HuH-7 (cell line): ENCODE measurements at regions not wholly inside any gene's neighbourhood (a gene's known extent, or its start where the extent isn't known, plus 50 kb on each side); places are given as distances from the start of the nearest gene placed in this dataset.

Source experiments
- DNase-seq: peaks from one replicate; pipeline ENCODE4 v3.0.0; 2011; ENCODE audit warnings: low spot score

DNA sequence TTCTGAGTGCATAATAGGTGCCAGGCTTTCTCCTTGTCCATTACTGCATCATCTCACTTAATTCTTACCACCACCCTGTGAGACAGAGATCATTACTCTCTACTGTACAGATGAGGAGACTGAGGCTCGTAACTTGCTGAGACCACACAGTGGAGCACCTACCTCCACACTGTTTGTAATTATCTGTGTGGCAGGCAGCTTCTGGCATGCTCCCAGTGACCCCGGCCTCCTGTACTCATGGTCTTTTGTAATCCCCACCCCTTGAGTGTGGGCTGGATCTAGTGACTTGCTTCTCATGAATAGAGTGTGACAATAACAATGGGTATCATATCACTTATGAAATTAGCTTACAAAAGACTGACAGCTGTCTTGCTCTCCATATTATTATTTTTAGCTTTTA is 407.3 kb downstream of the MATN1 start:
- no peak for DNase-seq

DNA sequence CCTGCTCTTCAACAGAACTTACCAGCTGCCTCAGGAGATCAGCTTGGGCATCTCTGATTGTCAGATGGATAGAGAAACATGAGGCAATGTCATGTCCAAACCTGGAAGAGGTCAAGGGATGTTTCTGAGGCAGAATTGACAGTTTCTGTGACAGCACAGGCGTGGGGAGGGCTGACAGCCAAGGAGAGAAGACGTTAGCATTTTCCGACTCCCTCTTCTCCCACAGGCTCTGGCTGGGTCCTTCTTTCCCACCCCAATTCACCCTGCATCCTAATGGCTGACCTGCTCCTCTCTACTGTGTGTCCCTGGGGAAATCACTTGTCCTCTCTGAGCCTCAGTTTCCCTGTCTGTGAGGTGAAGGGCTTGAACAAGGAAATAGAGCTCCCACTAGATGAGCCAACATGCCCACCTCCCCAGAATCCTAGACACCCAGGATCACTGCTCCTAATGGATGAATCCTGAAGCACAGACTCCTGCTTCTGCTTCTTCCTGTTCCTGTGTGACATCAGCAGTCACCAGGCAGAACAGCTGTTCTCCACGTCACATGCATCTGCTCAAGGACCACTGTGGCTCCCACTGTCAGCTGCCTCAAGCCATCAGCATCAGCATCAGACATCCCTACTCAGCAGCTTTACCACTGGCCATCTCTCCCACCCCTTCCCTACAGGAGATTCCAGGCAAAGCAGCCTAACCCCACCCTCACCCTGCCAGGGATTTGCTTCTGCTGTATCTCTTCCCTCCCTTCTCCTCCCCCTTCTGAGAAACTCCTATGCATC is 408.0 kb downstream of the MATN1 start:
- no peak for DNase-seq

GRCh38 chr1:30314591-30314990 is 408.8 kb downstream of the MATN1 start:
- DNase-seq: no peak

- no peak for DNase-seq
Observed at GRCh38 chr1:30313584-30313983, 409.8 kb downstream of the MATN1 start.

DNA sequence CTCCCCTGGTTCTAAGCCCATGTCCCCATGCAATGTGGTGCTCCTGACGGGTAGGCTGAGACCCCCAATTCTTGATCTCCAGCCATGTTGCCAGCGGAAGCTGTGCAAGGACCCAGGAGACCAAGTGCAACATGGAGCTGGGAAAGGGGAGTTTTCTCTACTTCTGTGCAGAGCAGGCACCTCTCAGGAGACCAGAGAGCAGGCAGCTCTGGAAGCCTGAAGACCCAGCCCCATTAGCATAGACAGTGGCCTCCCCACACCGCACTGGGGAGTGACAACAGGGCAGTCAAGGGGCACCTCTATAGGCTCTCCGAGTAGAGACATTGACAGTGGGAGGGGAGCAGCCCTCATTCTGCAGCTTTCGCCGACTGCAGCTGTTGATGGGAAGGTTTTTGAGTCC is 410.2 kb downstream of the MATN1 start:
- no peak for DNase-seq

GRCh38 chr1:30312226-30312625 is 411.2 kb downstream of the MATN1 start:
- DNase-seq: no peak

DNA sequence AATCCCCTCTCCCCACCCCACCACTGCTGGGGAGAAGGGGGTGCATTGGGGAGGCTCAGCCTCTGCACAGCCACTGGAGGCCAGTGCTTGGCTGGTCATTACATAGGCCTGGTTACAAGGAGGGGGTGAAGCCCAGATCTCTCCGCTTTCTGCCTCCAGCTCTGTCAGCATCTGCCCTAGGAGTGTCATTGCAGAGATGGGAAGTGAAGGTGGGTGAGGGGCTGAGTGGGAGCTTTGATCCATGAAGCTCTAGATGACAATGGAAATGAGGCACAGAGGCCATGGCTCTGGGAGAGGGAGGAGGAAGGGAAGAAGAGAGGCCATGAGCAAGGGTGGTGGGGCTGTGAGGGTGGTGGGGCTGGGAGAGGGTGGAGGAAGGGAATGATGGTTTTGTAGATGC is 411.6 kb downstream of the MATN1 start:
- no peak for DNase-seq

DNA sequence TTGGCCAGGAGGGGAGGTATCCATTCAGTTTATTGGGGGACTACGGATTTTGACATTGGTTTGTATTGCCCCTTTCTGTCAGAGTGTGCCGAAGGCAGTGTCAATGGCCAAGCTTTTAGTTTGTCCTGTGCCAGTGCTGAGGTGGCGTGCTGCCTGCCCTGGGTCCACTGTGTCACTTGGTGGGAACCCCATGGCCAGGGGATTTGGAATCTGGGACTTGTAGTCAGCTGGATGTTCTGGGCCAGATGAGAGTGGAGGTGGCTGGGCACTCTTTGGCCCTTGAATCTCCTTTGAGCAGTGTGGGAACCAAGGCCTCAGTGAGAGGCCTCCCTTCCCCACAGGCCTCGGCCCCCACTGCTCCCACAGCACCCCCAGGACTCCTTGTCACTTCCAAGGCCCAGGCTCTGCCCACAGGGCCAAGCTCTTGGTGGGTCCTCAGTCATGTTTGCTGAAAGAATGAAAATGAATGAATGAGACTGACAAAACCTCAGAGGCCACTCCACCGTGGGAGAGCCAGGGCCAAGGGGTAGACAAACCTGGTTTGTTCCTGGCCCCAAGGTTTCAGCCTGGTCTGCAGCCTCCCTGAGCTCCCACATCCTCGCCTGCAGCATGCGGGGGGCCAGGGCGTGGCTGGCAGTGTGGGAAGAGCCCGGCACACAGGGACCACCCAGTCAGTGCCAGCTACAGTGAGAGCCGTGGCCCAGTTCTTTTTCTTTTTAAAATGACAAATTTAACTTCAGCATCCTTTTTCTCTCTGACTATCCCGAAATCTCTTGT is 412.2 kb downstream of the MATN1 start:
- no peak for DNase-seq

DNA sequence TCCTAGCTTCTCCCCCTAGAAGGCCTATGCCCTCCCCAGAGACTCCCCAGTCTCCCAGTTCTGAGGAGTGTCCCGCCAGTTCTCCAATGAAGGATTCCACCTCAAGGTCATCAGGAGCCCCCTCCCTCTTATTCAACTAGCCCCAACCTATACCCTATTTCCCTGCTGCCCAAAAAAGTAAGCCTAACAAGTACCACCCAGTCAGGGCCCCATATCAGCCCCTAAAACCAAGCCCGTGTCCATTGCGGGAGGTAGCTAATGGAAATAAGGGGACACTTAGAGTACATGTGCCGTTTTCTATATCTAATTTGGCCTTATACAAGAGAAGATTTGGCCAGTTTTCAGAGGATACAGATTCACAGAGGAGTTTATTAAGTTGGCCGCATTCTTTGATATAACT is 416.2 kb downstream of the MATN1 start:
- DNase-seq: no peak

GRCh38 chr1:30305519-30305918 is 417.9 kb downstream of the MATN1 start:
- DNase-seq: no peak

- no peak for DNase-seq
Observed at GRCh38 chr1:30305061-30305460, 418.3 kb downstream of the MATN1 start.

DNA sequence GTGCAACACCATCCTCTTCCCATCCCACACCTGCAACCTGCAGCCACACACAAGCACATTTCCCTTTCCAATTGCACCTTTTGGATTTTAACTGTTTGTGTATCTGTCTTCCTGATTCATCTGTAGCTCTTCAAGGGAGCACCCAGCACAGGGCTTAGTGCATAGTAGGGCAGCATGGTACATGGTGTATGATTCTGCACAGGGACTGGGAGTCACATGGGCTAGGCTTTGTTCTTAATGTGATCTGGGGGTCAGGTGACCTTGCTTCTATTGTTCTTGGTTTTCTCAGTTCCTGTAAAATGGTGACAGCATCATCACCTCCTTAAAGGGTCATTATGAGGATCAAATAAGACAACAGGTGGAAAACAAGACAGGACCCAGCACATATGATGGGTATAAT is 419.3 kb downstream of the MATN1 start:
- DNase-seq: no peak

DNA sequence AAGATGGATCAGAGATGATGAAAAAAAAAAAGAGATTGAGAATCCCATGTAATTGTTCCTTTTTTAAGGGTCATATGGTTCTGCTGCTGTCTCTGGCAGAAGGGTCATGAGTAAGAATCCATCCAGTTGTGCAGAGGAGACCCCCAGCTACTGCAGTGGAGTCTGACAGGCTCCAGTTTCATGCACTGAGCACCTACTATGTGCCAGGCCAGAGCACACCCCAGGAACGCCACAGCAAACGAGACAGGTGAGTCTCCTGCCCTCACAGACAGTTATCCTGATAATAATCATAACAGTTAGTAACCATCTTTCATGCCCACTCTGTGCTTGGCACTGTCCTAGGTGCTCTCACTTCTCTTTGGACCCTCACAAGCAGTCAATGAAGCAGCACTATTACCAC is 420.0 kb downstream of the MATN1 start:
- DNase-seq: no peak

GRCh38 chr1:30302858-30303257 is 420.5 kb downstream of the MATN1 start:
- DNase-seq: no peak

DNA sequence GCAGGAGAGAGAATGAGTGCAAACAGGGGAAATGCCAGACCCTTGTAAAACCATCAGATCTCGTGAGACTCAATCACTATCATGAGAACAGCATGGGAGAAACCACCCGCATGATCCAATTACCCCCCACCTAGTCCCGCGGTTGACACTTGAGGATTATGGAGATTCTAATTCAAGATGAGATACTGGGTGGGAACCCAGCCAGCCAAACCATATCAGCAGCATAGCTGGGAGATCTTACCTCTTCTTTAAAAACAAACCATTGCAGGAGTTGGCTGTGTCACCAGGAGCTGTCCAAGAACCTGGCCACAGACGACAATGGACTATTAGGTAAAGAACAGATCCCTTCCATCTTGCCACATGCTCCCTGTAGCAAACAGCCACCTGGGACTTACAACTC is 422.7 kb downstream of the MATN1 start:
- DNase-seq: no peak

DNA sequence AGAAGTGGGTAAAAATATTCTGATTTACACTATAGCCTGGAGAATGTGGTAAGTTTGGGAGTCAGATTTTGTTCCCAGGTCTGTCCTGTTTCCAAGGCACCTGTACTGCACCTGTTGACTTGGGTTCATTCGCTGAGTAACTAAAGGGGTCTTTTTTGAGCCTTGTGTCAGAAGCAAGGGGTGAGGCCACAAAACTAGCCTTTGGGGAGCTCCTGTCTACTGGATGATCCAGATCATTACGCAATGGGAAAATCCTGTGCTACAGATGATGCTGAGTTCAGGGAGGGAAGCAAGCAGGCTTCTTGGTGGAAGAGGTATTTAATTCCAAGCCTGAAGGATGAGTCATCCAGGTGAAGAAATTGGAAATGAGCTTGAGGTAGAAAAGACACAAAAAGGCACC is 424.0 kb downstream of the MATN1 start:
- DNase-seq: no peak

- DNase-seq: no peak
Observed at GRCh38 chr1:30295674-30296073, 427.7 kb downstream of the MATN1 start.

- no peak for DNase-seq
Observed at GRCh38 chr1:30295266-30295665, 428.1 kb downstream of the MATN1 start.

GRCh38 chr1:30294508-30294907 is 428.9 kb downstream of the MATN1 start:
- DNase-seq: no peak

GRCh38 chr1:30292451-30292850 is 430.9 kb downstream of the MATN1 start:
- no peak for DNase-seq

- no peak for DNase-seq
Observed at GRCh38 chr1:30291526-30291925, 431.9 kb downstream of the MATN1 start.

DNA sequence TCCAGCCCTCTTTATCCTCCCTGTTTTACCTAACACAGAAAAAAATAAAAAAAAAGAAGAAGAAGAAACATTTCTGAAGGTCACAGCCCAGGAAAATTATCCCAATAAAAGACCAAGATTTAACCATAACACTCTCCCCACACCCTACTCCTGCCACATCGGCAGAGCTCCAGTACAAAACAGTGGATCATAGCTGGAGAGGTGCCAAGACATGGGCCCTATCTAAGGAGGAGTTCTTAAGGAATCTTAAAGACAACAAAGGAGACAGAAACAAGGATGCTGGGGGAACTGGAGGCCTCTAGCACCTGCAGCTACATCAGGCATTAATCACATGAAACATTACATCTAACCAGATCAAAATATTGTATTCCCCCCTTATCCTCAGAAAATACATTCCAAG is 432.8 kb downstream of the MATN1 start:
- DNase-seq: no peak

DNA sequence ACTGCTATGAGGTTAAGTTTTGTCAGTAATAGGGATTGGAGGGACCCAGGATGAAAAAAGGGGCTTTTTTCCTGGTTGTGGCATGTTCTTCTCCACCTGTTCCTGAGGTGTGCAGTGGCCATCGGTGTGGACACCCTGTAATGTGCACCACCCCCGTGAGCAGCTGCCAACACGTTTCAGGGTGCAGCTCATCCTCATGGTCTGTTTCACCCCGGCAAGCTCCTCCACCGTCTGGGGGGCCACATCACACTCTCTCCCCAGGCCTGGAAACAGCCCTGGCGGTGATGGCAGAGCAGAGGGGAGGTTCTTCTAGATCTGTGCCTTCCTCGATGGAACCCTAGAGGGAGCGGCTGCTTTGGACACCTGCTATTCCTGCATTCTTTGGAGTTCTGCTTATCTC is 435.4 kb downstream of the MATN1 start:
- no peak for DNase-seq
